Mammary epithelial cell (primary cell): ENCODE measurements at regions not wholly inside any gene's neighbourhood (a gene's known extent, or its start where the extent isn't known, plus 50 kb on each side); places are given as distances from the start of the nearest gene placed in this dataset.

Source experiments
- EZH2 ChIP-seq: IDR thresholded peaks from 2 replicates; pipeline ENCODE4 v1.6.1; 2012; ENCODE audit warnings: low read length, inconsistent platforms, borderline replicate concordance
- TF ChIP-seq, protein P1 (sequence below), 2 donors: IDR thresholded peaks in 1 of 2; conservative IDR thresholded peaks in 1 of 2; 2 replicates each; pipeline ENCODE4 v1.5.1; 2011 to 2012; ENCODE audit warnings: inconsistent platforms in 2 of 2, low read length in 2 of 2, mild to moderate bottlenecking in 2 of 2, control low read depth in 1 of 2, low read depth in 1 of 2; ENCODE audit not compliant: insufficient read depth in 1 of 2; ENCODE audit errors: extremely low read depth in 1 of 2

DNA sequence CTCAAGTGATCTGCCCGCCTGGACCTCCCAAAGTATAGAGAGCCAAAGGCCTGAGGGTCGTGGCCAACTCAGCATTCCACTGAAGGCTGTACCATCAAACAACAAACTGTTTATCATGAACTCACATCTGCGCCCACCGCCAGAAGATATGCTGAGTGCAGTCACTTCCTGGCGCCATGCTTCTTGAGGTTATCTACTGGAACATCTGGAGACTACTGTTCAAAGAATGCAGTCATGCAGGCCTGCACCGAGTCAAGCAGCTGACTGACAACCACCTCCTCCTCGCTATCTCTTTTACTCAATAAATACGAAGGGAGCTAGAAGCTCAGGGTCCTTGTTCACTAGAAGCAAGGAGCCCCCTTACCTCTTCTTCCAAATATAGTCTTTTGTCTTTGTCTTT, 473.9 kb upstream of the EEF2KMT start:
- TF ChIP-seq, protein P1, sequence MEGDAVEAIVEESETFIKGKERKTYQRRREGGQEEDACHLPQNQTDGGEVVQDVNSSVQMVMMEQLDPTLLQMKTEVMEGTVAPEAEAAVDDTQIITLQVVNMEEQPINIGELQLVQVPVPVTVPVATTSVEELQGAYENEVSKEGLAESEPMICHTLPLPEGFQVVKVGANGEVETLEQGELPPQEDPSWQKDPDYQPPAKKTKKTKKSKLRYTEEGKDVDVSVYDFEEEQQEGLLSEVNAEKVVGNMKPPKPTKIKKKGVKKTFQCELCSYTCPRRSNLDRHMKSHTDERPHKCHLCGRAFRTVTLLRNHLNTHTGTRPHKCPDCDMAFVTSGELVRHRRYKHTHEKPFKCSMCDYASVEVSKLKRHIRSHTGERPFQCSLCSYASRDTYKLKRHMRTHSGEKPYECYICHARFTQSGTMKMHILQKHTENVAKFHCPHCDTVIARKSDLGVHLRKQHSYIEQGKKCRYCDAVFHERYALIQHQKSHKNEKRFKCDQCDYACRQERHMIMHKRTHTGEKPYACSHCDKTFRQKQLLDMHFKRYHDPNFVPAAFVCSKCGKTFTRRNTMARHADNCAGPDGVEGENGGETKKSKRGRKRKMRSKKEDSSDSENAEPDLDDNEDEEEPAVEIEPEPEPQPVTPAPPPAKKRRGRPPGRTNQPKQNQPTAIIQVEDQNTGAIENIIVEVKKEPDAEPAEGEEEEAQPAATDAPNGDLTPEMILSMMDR (conservative IDR thresholded peaks at IDR 0.05 in 1 of 2, IDR thresholded peaks at IDR 0.05 in 1 of 2; ENCODE audit: extremely low read depth in 1 of 2, insufficient read depth in 1 of 2, low read depth in 1 of 2, low read length in 2 of 2) = no peak
- no peak for TF ChIP-seq EZH2
